Pulmonary artery endothelial cell (primary cell): ENCODE measurements at regions not wholly inside any gene's neighbourhood (a gene's known extent, or its start where the extent isn't known, plus 50 kb on each side); places are given as distances from the start of the nearest gene placed in this dataset.
A peak's percentile ranks its signal among the peaks of the same experiment; 100 is the strongest.

Source experiments
- DNase-seq: peaks from one replicate; pipeline ENCODE4 v3.0.0-alpha.2; 2011; ENCODE audit warnings: low read depth, low spot score

DNA sequence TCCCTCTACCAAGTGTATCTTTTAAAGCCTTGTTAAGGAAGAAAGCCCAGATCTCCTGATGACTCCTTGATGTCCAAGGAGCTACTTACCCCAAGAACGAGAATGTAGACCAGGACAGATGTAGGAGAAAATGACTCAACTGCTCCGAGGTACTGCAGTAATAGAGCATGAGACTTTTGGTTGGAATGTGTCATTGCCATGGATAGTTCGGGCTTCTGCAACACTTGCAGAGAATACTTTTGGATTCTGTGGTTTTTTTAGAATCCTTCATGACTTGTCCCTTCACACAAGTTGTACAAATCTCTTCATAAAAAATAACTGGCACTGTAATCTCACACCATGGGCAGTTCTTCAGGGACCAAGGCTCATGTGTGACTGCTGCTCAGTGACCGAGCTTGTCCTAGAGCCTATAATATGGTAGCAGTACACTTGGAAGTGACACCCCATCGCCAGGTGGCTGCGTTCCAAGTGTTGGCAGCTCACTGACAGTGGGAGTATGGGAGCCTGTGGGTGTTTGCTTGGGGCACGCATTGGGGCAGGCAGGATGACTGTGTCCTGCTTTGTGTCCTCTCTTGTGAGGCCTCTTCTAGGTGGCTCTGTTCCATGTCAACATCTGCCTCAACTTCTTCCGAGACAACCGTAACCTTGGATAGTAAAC, 87.9 kb upstream of the WDR1 start:
- no peak for DNase-seq

DNA sequence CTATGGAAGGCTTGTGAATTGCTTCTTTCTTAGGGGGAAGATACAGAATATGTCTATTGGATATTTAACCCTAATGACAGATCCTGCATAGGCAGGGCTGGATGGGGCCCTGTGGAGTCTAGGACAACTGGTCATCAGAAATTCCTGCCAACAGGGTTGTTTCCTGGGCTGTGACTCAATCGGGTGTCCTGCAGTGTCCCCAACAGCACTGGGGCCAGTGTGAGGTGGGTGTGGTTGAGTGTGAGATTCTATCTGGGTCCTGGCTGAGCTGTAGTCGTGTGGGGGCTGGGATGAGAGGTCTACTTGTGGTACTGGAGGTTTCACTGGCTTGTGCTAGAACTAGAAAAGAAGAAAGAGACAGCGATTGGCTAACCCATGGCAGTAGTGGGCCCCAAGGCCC, 87.3 kb upstream of the WDR1 start:
- no peak for DNase-seq

DNA sequence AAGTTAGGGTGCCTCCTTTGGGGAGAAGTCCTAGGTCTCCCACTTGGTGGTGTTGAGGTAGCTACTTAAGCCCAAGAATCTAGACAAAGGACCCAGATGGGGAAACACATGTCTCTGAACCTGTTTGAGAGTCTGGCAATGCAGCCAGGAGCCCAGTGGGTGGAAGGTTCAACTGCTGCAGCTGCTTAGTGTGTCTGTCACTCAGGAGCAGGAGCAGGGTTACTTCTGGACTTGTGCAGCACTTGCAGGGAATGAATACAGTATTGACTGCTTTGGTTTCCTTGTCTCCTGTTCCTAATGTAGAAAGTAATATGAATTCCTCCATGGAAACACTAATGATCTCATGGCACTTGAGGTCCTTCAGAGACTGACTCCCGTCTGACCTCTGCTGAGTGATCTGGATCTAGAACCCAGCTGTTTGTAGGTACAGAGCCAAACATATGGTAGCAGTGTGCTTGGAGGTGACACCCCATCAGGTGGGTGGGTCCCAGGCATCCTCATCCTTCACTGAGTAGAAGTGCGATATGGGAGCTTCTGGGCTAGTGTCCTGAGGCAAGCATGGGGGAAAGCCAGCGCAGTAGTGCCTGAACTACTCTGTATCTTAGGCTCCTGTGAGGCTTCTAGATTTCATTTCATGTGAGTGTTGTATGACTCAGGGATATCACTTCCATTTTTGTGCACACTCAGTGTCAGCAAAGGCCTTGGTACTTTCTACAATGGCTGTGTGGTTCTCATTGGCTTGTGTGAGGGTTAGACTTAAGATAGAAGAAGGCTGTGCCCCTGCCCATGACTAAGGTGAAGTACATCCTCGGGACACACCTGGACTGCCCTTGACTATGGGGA, 85.0 kb upstream of the WDR1 start:
- DNase-seq, result no peak

DNA sequence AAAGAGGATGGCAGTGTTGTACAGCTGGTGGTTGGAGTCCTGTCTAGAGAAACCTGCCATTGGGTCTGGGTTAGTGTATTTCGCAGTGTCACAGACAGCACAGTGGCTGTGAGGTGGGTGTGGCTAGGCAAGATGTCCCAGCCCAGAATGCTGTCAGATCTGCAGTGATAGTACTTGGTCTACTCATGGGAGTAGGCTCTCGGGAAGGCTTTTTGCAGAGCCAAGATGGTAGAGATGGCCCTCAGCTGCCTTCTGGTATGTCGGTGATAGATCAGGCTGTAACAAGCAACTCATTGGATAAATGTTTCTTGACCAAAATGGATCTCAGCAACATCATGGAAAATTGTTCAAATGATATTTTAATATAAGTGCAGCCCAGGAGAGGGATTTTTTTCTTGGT, 84.3 kb upstream of the WDR1 start:
- no peak for DNase-seq

DNA sequence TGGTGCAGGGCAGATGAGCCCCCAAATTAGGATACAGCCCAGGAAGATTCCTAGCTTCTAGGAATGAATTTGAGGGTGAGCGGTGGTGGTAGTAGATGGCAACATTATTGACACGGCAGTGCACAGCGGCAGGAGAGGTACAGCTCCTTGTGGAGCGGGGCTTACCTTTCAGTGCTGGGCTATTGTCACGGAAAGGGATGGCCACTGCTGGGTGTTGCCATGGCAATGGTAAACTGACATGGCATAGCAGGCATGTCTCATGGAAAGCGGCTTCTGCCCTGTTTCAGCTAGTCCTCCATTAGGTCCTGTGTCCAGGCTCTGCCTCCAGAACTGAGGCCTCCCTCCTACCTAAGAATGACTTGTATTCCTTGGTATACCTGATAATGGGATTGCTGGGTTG, 81.8 kb upstream of the WDR1 start:
- no peak for DNase-seq

DNA sequence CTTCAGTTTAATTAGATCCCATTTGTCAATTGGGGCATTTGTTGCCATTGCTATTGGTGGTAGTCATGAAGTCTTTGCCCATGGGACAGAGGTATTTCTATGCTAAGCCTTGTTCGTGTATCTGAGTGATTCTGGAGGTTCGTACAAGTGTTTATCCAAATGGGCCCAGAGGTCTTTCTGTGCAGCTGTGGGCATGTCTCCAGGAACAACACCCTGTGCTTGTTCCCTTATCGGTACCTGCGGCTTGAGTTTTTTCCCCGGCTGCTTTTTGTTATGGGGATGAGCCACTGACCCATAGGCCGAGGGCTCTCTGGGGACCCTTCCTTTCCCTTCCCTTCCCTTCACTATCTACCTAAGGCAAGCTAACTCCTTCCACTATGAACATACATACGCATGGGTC, 81.4 kb upstream of the WDR1 start:
- no peak for DNase-seq

DNA sequence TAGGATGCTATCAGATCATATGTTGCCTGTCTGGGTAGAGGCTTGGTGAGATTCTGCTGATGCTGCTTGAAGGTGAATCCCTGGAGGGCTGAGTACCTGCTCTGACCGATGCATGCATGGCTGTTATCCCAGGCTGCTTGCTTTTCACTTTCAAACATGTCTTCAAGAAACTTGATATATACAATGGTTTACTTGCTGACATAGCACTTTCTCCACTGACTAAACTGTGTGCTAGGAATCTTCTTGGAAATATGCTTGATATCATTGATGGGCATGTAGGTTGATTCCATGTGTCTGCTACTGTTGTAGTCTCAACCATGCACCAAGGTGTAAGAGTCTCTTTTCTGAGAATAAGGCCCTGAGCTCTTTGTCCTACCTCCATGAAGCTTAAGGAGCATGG, 79.6 kb upstream of the WDR1 start:
- no peak for DNase-seq

DNA sequence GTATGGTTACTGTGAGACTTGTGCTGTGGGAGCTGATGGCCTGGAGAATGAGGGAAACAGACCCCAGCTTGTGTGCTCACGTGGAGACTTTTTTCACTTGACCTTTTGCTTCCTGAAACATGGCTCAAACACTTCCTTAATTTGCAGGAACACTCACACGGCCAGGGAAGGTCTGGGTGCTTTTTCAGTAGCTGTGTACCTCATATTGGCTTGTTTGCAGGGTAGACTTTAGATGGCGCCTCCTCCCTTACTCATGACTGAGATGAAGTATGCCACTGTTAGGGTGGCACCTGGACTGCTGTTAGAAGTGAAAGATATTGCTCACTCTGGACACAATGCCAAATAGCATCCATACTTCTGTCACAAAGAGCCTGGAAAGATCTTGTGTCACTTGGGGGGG, 75.7 kb upstream of the WDR1 start:
- DNase-seq, result no peak

DNA sequence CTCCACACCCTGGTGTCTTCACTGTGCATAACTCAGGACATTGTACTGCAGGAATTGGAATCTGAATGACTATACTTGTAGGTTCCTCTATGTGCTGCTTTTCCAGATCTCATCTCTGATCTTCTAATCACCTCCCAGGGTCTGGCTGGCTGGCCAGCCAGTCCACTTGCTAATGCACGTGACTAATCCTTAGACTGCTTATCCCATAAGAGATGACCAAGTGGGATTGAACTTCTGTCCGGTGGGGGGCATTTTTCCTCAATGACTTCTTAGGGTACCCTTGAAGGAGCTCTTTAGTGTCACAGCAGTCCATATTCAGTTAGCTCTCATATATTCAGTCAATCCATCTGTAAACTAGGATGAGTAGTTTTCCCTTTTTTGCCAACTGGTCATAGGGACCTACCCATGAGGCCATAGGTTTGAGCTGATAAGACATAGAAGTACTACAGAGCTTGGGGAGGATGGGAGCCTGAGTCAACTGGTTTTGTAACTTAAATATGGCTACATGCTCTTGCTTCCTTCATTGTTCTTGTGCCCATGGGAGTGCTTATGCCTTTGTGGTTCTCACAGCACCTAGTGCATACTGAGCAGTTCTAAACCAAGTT, 71.9 kb upstream of the WDR1 start:
- no peak for DNase-seq

DNA sequence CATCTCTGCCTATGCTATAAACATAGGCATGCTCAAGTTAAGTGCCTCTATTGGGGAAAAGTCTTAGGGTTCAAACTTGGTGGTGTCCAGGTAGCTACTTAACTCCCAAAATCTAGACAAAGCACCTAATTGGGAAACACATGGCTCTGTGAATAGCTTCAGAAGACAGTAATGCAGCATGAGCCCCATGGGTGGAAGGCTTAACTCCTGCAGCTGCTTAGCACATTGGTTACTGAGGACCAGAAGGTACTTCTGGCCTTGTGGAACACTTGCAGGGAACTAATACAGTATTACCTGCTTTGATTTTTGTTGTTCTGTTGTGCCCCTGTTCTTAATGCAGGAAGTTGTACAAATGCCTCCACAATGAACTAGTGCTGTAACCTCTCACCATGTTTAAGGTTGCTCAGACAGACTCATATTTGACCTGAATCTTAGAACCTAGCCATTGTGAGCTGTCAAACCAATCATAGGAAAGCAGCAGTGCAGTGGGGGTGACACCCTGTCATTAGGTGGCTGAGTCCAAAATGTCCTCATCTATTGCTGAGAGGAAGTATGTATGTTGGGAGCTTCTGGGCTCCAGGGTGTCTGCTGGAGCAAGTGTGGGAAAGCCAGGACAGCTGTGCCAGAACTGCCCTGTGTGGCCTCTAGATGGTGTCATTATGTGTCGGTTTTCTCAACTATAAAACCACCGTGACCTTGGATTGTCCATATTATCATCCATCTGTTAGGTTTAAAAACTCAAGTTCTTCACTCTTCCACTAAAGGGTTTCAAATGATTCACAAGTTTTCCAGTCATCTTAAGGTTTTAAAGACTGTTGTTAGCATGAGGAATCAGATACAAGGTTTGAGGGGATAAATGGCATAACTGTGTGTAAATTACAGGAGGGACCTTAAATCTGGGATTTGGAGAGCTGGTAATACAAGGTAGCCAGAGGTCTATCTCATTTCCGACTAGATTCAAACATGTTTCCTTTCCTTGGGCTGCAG, 69.9 kb upstream of the WDR1 start:
- DNase-seq, result no peak

DNA sequence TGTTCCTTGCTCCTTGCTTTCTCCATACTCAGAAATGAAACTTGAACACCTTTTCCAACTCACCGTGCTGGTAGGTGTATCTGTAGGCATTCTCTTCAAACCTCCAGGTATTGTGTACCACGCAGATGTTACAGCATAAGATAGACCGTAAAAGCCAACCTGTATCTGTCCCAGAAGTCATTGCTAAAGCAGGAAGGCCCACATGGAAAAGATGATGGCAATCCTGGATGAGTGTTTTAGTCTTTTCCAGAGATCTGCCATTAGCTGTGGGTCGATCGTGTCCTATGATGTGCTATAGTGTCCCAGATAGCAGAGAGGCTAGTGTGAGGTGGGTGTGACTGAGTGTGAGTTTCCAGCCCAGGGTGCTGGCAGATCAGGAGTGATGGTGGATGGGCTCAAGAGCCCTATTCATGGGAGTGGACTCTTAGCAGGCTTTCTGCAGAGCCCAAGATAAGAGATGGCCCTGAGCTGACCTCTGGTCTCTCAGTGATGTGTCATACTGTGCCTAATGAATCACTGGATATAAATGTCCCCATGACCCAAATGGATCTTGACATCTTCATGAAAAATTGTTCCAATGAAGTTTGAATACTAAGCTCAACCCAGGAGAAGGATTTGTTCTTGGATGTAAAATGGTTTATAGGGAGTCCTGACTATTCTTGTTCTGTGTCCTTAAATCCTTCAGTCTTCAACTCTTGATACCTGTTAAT, 69.1 kb upstream of the WDR1 start:
- DNase-seq, result no peak

DNA sequence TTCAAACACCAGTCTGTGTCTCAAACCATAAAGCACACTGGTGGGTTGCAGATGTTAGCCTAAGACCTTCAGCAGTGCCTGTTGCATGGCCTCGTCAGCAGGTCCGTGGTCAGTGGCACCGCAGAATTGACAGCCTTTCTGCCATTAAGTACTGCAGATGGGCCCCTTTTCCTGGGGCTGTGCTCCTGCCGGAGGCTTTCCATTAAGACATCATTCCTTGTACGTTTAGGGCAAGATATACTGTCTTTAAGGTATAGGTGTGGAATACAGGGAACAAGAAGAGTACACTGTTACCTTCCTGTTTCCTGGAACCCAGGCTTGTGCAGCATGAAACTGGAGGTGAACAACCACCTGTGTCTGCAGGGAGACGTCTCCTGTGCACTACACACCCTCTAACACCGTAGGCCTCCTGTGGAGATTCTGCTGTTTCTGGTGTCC, 67.9 kb upstream of the WDR1 start:
- no peak for DNase-seq

DNA sequence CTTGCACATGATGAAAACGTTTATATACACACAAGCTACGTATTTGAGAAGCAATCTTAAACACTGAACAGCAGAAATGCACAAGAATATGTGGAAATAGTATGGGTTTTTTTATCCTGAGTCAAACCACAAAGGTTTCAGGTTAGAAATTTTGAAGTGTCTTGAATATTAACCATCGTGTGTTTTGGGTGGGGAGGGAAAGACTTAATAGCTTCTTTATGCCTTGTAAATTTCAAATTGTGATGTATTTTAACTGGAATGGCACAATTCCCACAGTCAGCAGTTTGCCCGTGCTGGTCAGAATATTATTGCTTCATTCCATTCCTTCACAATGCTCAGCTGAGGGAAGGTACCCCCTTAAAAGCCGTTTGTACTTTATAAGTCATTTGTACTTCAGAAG, 67.4 kb upstream of the WDR1 start:
- no peak for DNase-seq

DNA sequence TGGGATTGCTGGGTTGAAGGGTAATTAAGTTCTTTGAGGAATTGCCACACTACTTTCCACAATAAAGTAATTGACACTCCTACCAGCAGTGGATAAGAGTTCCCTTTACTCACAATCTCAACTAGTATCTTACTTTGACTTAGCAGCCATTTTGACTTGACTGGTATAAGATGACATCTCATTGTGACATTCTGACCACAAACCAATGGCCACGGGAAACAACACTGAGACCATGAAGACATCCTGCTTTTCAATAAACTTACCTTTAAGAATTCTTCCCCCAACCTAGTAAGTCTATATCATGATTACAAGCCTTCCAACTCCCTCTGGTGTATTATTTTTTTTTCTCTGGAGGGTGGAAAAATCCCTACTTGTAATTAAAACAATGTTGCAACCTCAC, 66.9 kb upstream of the WDR1 start:
- DNase-seq, result no peak

DNA sequence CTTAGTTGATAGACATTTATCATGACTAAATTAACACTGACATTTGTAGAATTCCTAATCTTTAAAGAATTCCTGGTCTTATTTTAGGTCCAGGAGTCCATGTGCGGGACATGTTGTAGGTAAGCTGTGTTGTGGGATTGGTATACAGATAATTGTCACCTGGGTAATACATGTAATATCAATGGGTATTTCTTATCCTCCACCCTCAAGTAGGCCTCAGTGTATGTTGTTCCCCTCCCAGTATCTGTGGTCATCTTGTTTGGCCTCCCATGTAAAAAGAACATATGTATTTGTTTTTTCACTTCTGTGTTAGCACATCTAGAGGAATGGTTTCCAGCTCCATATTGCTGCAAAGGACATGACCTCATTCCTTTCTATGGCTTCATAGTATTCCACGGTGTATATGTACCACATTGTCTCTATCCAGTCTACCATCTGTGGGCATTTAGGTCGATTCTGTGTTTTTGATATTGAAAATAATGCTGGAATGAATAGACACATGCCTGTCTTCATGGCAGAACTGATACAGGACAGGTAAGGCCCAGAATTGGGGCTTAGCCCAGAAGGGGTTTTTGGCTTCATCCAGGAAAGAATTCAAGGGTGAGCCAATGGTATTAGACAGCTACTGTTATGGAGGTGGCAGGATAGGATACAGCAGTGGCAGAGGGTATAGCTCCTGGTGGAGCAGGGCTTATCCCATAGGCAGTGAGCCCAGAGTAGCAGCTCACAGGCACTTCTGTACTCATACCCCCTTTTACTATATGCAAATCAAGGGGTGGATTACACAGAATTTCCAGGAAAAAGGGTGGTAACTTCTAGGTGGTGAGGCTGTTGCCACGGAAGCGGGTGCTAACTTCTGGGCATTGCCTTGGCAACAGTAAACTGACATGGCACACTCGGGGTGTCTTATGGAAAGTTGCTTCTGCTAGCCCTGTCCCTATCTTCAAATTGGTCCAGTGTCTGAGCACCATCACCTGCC, 66.1 kb upstream of the WDR1 start:
- DNase-seq, result no peak

DNA sequence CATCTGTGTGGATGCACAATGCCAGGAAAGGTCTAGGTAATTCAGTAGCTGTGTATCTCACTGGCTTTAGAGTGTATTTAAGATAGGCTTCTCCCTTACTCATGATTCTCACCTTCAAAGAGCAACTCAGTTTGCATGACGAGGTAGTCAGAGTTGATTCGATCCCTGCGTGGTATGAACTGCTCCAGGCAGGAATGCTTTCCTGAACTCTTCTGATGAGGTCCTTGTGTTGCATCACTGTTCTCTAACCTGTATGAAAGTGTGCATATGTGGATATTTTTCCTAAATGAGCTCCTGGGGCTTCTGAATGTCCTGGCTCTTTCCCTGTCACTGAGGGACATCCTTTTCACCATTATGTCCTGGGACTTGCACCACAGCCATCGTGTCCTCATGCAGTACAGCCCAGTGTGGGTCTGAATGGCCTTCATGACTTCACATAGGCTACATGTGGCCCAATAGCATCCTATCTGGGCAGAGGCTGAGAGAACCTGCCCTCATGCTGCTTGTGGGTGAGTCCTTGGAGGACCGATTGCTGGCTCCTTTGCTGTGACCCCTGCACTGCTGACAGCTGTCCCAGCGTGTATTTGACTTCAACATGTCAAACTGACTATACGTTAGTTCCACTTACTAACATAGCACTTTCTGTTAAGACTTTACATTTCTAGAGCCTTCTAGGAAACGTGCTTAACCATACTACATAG, 65.3 kb upstream of the WDR1 start:
- DNase-seq, result no peak

DNA sequence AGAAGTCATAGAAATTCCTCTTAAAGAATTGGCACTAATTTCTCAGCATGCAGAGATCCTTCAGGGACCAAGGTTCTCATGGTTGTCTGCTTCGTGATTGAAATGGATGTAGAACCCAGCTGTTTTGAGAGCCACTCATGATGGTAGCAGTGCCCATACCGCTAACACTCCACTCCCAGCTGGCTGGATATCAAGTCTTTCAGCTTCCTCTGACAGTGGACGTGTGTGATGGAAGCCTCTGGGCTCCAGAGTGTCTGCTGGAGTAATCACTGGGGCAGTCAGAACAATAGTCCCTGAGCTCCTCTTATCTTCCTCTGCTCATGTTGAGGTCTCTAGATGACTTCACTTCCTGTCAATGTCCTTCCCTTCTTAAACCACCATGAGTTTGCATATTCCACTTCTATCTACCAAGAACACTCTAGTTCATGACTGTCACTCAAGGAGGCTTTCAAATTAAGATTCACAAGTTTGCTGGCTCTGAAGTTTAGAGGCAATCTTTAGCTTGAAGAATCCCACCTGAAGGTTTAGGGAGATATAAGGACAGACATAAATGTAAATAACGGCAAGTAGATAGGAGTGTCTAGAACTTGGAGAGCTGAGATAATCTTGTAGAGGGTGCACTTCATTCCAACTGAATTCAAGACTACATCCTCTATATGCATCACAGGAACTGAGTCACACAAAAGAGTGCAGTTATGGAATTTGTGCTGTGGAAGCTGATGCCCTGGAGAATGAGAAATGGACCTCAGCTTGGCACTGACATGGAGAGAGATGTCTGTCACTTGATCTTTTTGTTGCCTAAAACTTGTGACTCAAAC, 64.5 kb upstream of the WDR1 start:
- DNase-seq, result peak; percentile 48

DNA sequence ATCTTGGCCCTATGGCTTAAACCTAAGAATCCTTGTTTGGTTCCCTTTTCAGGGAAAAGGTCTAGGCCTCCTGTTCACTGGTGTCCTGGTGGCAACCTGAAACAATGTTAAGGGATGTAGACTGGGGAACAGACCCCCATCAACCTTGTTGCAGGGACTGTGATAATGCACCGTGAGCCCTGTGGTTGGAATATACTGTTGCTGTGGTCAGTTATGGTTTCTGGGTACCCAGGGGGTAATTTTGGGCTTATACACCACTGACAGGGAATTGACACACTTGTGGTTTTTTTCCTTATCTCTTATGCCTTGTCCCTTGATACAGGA, 64.0 kb upstream of the WDR1 start:
- no peak for DNase-seq
